SH-SY5Y (cell line): ENCODE measurements at regions not wholly inside any gene's neighbourhood (a gene's known extent, or its start where the extent isn't known, plus 50 kb on each side); places are given as distances from the start of the nearest gene placed in this dataset.

ENCODE experiments used
- GATA2 ChIP-seq: IDR thresholded peaks from 2 replicates; pipeline ENCODE4 v1.6.1; 2011; ENCODE audit warnings: mild to moderate bottlenecking, low read depth, low read length
- GATA3 ChIP-seq: IDR thresholded peaks from 2 replicates; pipeline ENCODE4 v1.6.1; 2011; ENCODE audit warnings: low read depth, mild to moderate bottlenecking, low read length, moderate library complexity

GRCh38 chr21:15162921-15163320 is 98.1 kb upstream of the NRIP1 start:
- no peak for TF ChIP-seq GATA2
- no peak for TF ChIP-seq GATA3
